GM13977 (cell line): ENCODE measurements at regions not wholly inside any gene's neighbourhood (a gene's known extent, or its start where the extent isn't known, plus 50 kb on each side); places are given as distances from the start of the nearest gene placed in this dataset.

Source experiments
- DNase-seq: peaks from one replicate; pipeline ENCODE4 v3.0.0; 2012; ENCODE audit warnings: low spot score
- CTCF ChIP-seq: IDR thresholded peaks from 2 replicates; pipeline ENCODE4 v1.5.1; 2012; ENCODE audit warnings: mild to moderate bottlenecking, control low read depth; ENCODE audit not compliant: insufficient read depth; ENCODE audit errors: extremely low read depth, missing control alignments
- in situ Hi-C: fragments of 300-500 bp; cut with MboI; formaldehyde crosslinking; loops from one replicate; pipeline ENCODE4 v1.12.0; 2022; ENCODE audit warnings: low sequenced_read_pairs, low pct_unique_long_range_greater_than_20kb, mixed read lengths, inconsistent platforms; ENCODE audit not compliant: unreplicated experiment

GRCh38 chr18:75779910-75780309 is 352.4 kb upstream of the SMIM21 start:
- in situ Hi-C loops, result no loop called here
- no peak for DNase-seq
- TF ChIP-seq CTCF, result no peak

- DNase-seq, result no peak
- in situ Hi-C loops, result no loop called here
- no peak for TF ChIP-seq CTCF
Measured at GRCh38 chr18:75779450-75779849, 351.9 kb upstream of the SMIM21 start.

GRCh38 chr18:75777630-75778029 is 350.1 kb upstream of the SMIM21 start:
- no peak for TF ChIP-seq CTCF

GRCh38 chr18:75775121-75775520 is 347.6 kb upstream of the SMIM21 start:
- in situ Hi-C loops, result no loop called here
- no peak for DNase-seq
- TF ChIP-seq CTCF, result no peak

More at GRCh38 chr18:75777630-75778029, 350.1 kb upstream of the SMIM21 start:
- no peak for DNase-seq
- in situ Hi-C loops, result no loop called here

- DNase-seq, result no peak
- TF ChIP-seq CTCF, result no peak
- in situ Hi-C loops, result no loop called here
Measured at GRCh38 chr18:75773618-75774017, 346.1 kb upstream of the SMIM21 start.

- in situ Hi-C loops, result no loop called here
- DNase-seq, result no peak
- TF ChIP-seq CTCF, result no peak
Measured at GRCh38 chr18:75762758-75763157, 335.3 kb upstream of the SMIM21 start.

- in situ Hi-C loops, result no loop called here
- TF ChIP-seq CTCF, result no peak
- no peak for DNase-seq
Measured at GRCh38 chr18:75760208-75760607, 332.7 kb upstream of the SMIM21 start.
